ACC112 (cell line): ENCODE measurements at regions not wholly inside any gene's neighbourhood (a gene's known extent, or its start where the extent isn't known, plus 50 kb on each side); places are given as distances from the start of the nearest gene placed in this dataset.
A peak's percentile ranks its signal among the peaks of the same experiment; 100 is the strongest.
"Not testable (repeated sequence)": the region's sequence is repeated elsewhere in the genome, so short reads cannot be mapped to it uniquely, and the experiment has no call there.

Source experiments
- H2AFZ ChIP-seq: fragments of 200-600 bp; sonication (generic); one replicate; pipeline ENCODE4 v1.6.0; 2017; ENCODE audit warnings: antibody characterized with exemption, low read length; ENCODE audit not compliant: unreplicated experiment
- H3K27ac ChIP-seq: fragments of 200-600 bp; sonication (generic); 2 replicates; pipeline ENCODE4 v1.5.1; 2014; ENCODE audit warnings: low read depth, mild to moderate bottlenecking, antibody characterized with exemption, low read length, moderate library complexity
- H3K27me3 ChIP-seq: fragments of 200-600 bp; sonication (generic); 2 replicates; pipeline ENCODE4 v1.6.1; 2014; ENCODE audit warnings: mild to moderate bottlenecking, antibody characterized with exemption, low read length, moderate library complexity, mixed read lengths; ENCODE audit not compliant: insufficient read depth
- H3K36me3 ChIP-seq: fragments of 200-600 bp; sonication (generic); 2 replicates; pipeline ENCODE4 v1.6.1; 2016; ENCODE audit warnings: mild to moderate bottlenecking, antibody characterized with exemption, low read length, moderate library complexity, mixed read lengths; ENCODE audit not compliant: insufficient read depth
- H3K4me1 ChIP-seq: fragments of 200-600 bp; sonication (generic); one replicate; pipeline ENCODE4 v1.6.1; 2016; ENCODE audit warnings: low read length, mixed read lengths; ENCODE audit not compliant: insufficient read depth, unreplicated experiment, control insufficient read depth
- H3K4me3 ChIP-seq: fragments of 200-600 bp; sonication (generic); 2 replicates; pipeline ENCODE4 v1.5.1; 2014; ENCODE audit warnings: mild to moderate bottlenecking, low read depth, low read length
- H3K79me2 ChIP-seq: fragments of 200-600 bp; sonication (generic); one replicate; pipeline ENCODE4 v1.6.0; 2016; ENCODE audit warnings: low read length; ENCODE audit not compliant: control insufficient read depth, unreplicated experiment, insufficient read depth

DNA sequence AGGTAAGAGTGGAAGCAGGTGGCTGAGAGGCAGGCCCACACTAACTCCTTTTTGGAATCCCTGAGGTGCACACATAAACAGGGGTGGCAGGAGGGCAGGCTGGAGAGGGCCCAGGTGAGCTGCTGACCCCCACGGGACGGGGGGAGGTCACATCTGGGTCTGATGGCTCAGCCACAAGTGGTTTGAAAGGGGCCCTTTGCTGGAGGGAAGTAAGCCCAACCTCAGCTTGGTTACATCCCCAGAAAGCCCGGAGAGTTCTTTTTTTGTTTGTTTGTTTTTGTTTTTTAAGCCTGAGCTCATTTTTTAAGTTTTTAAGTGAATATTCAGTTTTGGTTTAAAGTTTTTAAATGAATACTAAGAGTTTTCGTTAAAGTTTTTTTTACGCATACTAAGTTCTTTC is 72.8 kb upstream of the CUX1 start:
- no peak overlapping the region for H2AFZ ChIP-seq
- no peaks in the 10 kb centered on the region for H3K36me3 ChIP-seq
- H3K4me1 ChIP-seq, result peaks cover 5% of the 10 kb centered on the region
- no peak overlapping the region for H3K4me3 ChIP-seq
- peaks cover 18% of the 10 kb centered on the region for H3K27me3 ChIP-seq
- H3K27ac ChIP-seq, result no peak overlapping the region
- H3K79me2 ChIP-seq, result no peaks in the 10 kb centered on the region

DNA sequence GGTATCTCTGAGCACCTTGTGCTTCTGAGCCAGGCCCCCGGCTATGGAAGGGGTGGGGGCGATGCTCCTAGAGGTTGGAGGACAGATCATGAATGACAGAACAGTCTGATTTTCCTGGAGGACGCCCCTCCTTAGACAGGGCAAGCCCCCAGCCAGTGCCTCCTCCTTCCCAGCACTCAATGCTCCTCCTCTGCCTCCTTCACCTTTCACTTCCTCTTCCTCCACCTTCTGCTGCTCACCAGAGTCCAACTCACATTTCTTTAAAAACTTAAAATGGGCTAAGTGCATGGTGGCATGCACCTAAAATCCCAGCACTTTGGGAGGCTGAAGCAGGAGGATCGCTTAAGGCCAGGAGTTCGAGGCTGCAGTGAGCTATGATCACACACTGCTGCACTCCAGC is 71.1 kb upstream of the CUX1 start:
- no peak overlapping the region for H3K27ac ChIP-seq
- peaks cover 18% of the 10 kb centered on the region for H3K27me3 ChIP-seq
- H3K36me3 ChIP-seq, result no peaks in the 10 kb centered on the region
- no peak overlapping the region for H3K4me3 ChIP-seq
- peaks cover 5% of the 10 kb centered on the region for H3K4me1 ChIP-seq
- H2AFZ ChIP-seq, result no peak overlapping the region
- no peaks in the 10 kb centered on the region for H3K79me2 ChIP-seq

GRCh38 chr7:101747053-101747878 is 70.2 kb upstream of the CUX1 start:
- H2AFZ ChIP-seq, result no peak overlapping the region
- H3K27me3 ChIP-seq, result peaks cover 18% of the 10 kb centered on the region
- H3K27ac ChIP-seq, result no peak overlapping the region
- no peaks in the 10 kb centered on the region for H3K79me2 ChIP-seq
- no peaks in the 10 kb centered on the region for H3K36me3 ChIP-seq
- peaks cover 5% of the 10 kb centered on the region for H3K4me1 ChIP-seq
- no peak overlapping the region for H3K4me3 ChIP-seq

- Histone ChIP-seq H3K27me3 (peaks cover 18% of the 10 kb centered on the region), H2AFZ (no peak overlapping the region), H3K4me1 (peaks cover 5% of the 10 kb centered on the region), H3K4me3 (peak overlapping the region; percentile 59), H3K27ac (no peak overlapping the region), H3K36me3 (no peaks in the 10 kb centered on the region), H3K79me2 (no peaks in the 10 kb centered on the region)
Observed at GRCh38 chr7:101747879-101748345, 69.5 kb upstream of the CUX1 start.

GRCh38 chr7:101749891-101750290 is 67.5 kb upstream of the CUX1 start:
- Histone ChIP-seq H3K4me1 (peaks cover 6% of the 10 kb centered on the region), H3K4me3 (no peak overlapping the region), H3K79me2 (no peaks in the 10 kb centered on the region), H3K36me3 (no peaks in the 10 kb centered on the region), H3K27me3 (peaks cover 14% of the 10 kb centered on the region), H2AFZ (no peak overlapping the region), H3K27ac (no peak overlapping the region)

DNA sequence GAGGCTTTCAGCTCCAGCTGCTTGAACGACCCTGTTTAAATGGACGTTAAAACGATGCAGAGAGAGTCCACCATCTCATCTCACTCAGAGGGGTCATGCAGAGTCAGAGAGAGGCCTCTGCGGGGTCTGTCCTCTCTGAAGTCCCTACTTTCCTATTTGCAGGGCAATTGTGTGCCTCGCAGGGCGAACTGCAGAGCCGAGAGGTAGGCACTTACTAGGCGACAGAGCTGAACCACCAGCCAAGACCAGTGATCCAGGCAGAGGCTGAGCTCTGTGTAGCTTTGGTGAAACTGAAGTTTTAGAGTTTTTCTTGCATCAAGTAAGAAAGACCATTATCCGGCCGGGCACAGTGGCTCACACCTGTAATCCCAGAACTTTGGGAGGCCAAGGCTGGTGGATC is 64.1 kb upstream of the CUX1 start:
- Histone ChIP-seq H3K4me1 (peaks cover 4% of the 10 kb centered on the region), H3K36me3 (no peaks in the 10 kb centered on the region), H2AFZ (no peak overlapping the region), H3K27me3 (peaks cover under 1% of the 10 kb centered on the region), H3K27ac (no peak overlapping the region), H3K79me2 (no peaks in the 10 kb centered on the region), H3K4me3 (no peak overlapping the region)

- no peak overlapping the region for H3K27ac ChIP-seq
- H2AFZ ChIP-seq, result peak overlapping the region; percentile 73
Observed at GRCh38 chr7:101754424-101755159, 62.8 kb upstream of the CUX1 start.

GRCh38 chr7:101757879-101758278 is 59.5 kb upstream of the CUX1 start:
- no peaks in the 10 kb centered on the region for H3K36me3 ChIP-seq
- H2AFZ ChIP-seq, result no peak overlapping the region
- peaks cover 3% of the 10 kb centered on the region for H3K4me1 ChIP-seq
- no peak overlapping the region for H3K27ac ChIP-seq
- H3K4me3 ChIP-seq, result no peak overlapping the region
- no peaks in the 10 kb centered on the region for H3K27me3 ChIP-seq
- H3K79me2 ChIP-seq, result no peaks in the 10 kb centered on the region

More at GRCh38 chr7:101754424-101755159, 62.8 kb upstream of the CUX1 start:
- Histone ChIP-seq H3K4me1 (peaks cover 3% of the 10 kb centered on the region), H3K79me2 (no peaks in the 10 kb centered on the region), H3K36me3 (no peaks in the 10 kb centered on the region), H3K27me3 (no peaks in the 10 kb centered on the region), H3K4me3 (peak overlapping the region; percentile 83)

DNA sequence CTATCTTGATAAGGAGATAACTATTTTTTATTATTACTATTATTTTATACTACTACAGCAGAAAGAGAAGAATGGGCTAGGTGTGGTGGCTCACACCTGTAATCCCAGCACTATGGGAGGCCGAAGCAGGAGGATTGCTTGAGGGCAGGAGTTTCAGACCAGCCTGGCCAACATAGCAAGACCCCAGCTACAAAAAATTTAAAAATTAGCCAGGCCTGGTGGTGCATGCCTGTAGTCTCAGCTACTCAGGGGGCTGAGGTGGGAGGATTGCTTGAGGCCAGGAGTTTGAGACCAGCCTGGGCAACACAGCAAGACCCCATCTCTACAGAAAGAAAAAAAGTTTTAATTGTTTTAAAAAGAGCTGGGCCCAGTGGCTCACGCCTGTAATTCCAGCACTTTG is 58.9 kb upstream of the CUX1 start:
- not testable (repeated sequence) for H3K36me3 ChIP-seq, H3K27ac ChIP-seq, H3K79me2 ChIP-seq, H3K4me1 ChIP-seq, H3K4me3 ChIP-seq, H3K27me3 ChIP-seq, H2AFZ ChIP-seq

DNA sequence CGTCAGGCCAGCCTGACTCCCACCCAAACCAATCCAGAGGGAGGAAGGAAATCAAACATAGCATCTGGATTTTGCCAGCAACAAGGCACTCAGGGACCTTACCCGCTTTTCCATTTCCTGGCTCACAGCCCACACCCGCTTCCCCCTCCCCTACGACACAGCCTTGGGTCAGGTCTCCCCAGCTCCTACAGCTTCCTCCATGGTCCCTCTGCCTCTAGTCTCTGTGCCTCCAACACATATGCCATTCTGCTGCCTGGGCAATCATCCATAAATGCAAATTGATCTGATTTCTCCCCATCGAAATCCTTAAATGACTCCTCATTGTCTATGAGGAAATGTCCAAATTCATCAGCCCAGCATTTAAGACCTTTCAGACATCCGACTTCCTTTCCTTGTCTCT is 53.2 kb upstream of the CUX1 start:
- Histone ChIP-seq H3K4me3 (no peak overlapping the region), H3K79me2 (no peaks in the 10 kb centered on the region), H3K27me3 (no peaks in the 10 kb centered on the region), H3K4me1 (no peaks in the 10 kb centered on the region), H3K36me3 (no peaks in the 10 kb centered on the region), H3K27ac (no peak overlapping the region), H2AFZ (no peak overlapping the region)

DNA sequence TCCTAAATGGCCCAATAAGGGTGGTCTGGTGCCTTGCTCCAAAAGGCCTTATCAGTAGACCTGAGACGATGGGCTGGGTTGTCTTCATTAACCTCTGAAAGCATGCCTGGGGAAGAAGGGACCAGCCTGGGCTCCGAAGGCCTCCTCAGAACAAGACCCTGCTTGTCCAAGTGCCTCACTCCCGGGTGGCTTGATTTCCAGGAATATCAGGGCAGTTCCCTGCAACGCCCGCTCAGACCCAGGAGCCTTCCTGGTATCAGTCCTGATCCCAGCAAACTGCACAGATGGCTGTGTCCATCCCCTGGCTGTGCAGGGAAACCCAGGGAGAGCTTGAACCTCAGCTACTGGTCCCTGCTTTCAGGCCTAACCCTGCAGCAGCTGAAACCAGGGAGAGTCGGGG is 49.9 kb upstream of the CUX1 start:
- H3K27me3 ChIP-seq, result peaks cover 9% of the 10 kb centered on the region; the same call in 1 of the 2 replicates
- no peak overlapping the region for H3K27ac ChIP-seq
- H3K4me3 ChIP-seq, result no peak overlapping the region
- no peaks in the 10 kb centered on the region for H3K79me2 ChIP-seq
- H3K4me1 ChIP-seq, result no peaks in the 10 kb centered on the region
- H2AFZ ChIP-seq, result no peak overlapping the region
- H3K36me3 ChIP-seq, result no peaks in the 10 kb centered on the region
